ENCODE measurements at regions not wholly inside any gene's neighbourhood (a gene's known extent, or its start where the extent isn't known, plus 50 kb on each side); places are given as distances from the start of the nearest gene placed in this dataset.

DNA sequence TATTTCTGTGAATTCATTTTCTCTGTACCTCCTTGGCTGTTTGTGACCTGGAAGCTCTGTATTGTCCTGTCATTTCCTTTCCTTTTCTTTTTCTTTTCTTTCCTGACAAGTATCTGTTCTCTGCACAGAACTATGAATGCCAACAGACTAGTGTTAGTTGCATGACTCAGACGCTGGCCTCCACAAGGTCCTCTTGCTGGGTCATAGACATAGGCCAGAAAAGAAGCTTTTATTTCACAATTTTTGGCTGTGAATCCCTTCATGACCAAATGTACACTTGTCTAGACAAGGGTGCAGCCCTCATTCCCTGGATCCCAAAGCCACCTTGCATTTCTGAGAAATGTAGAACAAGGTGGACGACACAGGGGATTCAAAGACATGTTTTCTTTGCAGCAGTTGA lies 104.1 kb upstream of the MTNR1B start:
- no peak overlapping the region for H3K9ac ChIP-seq (ENCODE audit: low read length)
- peaks cover 46% of the 10 kb centered on the region for H3K27me3 ChIP-seq (ENCODE audit: low read length)
- CTCF ChIA-PET: no interaction called here
- no peaks in the 10 kb centered on the region for H3K9me2 ChIP-seq (replicated peaks; ENCODE audit: low read length)
- H3K4me3 ChIP-seq (ENCODE audit: low read length): no peak overlapping the region
- POLR2A ChIA-PET (ENCODE audit: unreplicated experiment): no interaction called here
- H3K79me2 ChIP-seq (ENCODE audit: low read length): no peaks in the 10 kb centered on the region
- intact Hi-C loops (cut with micrococcal nuclease): no loop called here
- no peak for DNase-seq
- H3K36me3 ChIP-seq (ENCODE audit: low read depth, low read length): no peaks in the 10 kb centered on the region
- no peaks in the 10 kb centered on the region for H3K4me1 ChIP-seq (ENCODE audit: insufficient read depth, low read length)
- H4K20me1 ChIP-seq (ENCODE audit: low read length): no peaks in the 10 kb centered on the region
- no peak overlapping the region for H2AFZ ChIP-seq (ENCODE audit: low read length)
- ATAC-seq: no peak
- TF ChIP-seq EZH2phosphoT487 (IDR thresholded peaks at IDR 0.05; ENCODE audit: borderline replicate concordance, low read length): no peak
- no peak for TF ChIP-seq EZH2 (IDR thresholded peaks at IDR 0.05; ENCODE audit: low read length, unreplicated experiment)
- no peak for TF ChIP-seq CTCF (conservative IDR thresholded peaks at IDR 0.05; ENCODE audit: low read depth, low read length)
- no peaks in the 10 kb centered on the region for H3K9me3 ChIP-seq (ENCODE audit: low read length)
- H3K4me2 ChIP-seq (ENCODE audit: low read length): no peak overlapping the region
- H3F3A ChIP-seq (ENCODE audit: low read length, unreplicated experiment): no peaks in the 10 kb centered on the region
- no TSS peak for BruUV-seq (replicated peaks)
- no peak overlapping the region for H3K27ac ChIP-seq (ENCODE audit: low read length)

GRCh38 chr11:92866679-92867282 lies 102.7 kb upstream of the MTNR1B start:
- Histone ChIP-seq H3K79me2 (ENCODE audit: low read length) (no peaks in the 10 kb centered on the region), H4K20me1 (ENCODE audit: low read length) (no peaks in the 10 kb centered on the region), H3K27ac (ENCODE audit: low read length) (no peak overlapping the region), H3K9me3 (ENCODE audit: low read length) (no peaks in the 10 kb centered on the region), H3K4me2 (ENCODE audit: low read length) (no peak overlapping the region), H3K9me2 (replicated peaks; ENCODE audit: low read length) (no peaks in the 10 kb centered on the region), H3K4me3 (ENCODE audit: low read length) (no peak overlapping the region), H3K36me3 (ENCODE audit: low read depth, low read length) (no peaks in the 10 kb centered on the region), H2AFZ (ENCODE audit: low read length) (no peak overlapping the region), H3K9ac (ENCODE audit: low read length) (no peak overlapping the region), H3K27me3 (ENCODE audit: low read length) (peaks cover 59% of the 10 kb centered on the region), H3K4me1 (ENCODE audit: insufficient read depth, low read length) (no peaks in the 10 kb centered on the region), H3F3A (ENCODE audit: low read length, unreplicated experiment) (no peaks in the 10 kb centered on the region)
- BruUV-seq (replicated peaks): no TSS peak
- no peak for TF ChIP-seq EZH2 (IDR thresholded peaks at IDR 0.05; ENCODE audit: low read length, unreplicated experiment)
- no peak for TF ChIP-seq CTCF (conservative IDR thresholded peaks at IDR 0.05; ENCODE audit: low read depth, low read length)
- no peak for TF ChIP-seq EZH2phosphoT487 (IDR thresholded peaks at IDR 0.05; ENCODE audit: borderline replicate concordance, low read length)
- intact Hi-C loops (cut with micrococcal nuclease): no loop called here
- ChIA-PET POLR2A (ENCODE audit: unreplicated experiment) (no interaction called here), CTCF (no interaction called here)
- DNase-seq: no peak
- ATAC-seq: no peak

- Histone ChIP-seq H2AFZ (ENCODE audit: low read length) (no peak overlapping the region), H3K4me3 (ENCODE audit: low read length) (no peak overlapping the region), H3K9me3 (ENCODE audit: low read length) (no peaks in the 10 kb centered on the region), H3F3A (ENCODE audit: low read length, unreplicated experiment) (no peaks in the 10 kb centered on the region), H3K9ac (ENCODE audit: low read length) (no peak overlapping the region), H3K36me3 (ENCODE audit: low read depth, low read length) (no peaks in the 10 kb centered on the region), H3K79me2 (ENCODE audit: low read length) (no peaks in the 10 kb centered on the region), H3K27ac (ENCODE audit: low read length) (no peak overlapping the region), H3K9me2 (replicated peaks; ENCODE audit: low read length) (no peaks in the 10 kb centered on the region), H3K27me3 (ENCODE audit: low read length) (peaks cover 60% of the 10 kb centered on the region), H4K20me1 (ENCODE audit: low read length) (no peaks in the 10 kb centered on the region), H3K4me1 (ENCODE audit: insufficient read depth, low read length) (no peaks in the 10 kb centered on the region), H3K4me2 (ENCODE audit: low read length) (no peak overlapping the region)
- TF ChIP-seq EZH2phosphoT487 (IDR thresholded peaks at IDR 0.05; ENCODE audit: borderline replicate concordance, low read length) (no peak), EZH2 (IDR thresholded peaks at IDR 0.05; ENCODE audit: low read length, unreplicated experiment) (no peak), CTCF (conservative IDR thresholded peaks at IDR 0.05; ENCODE audit: low read depth, low read length) (no peak)
- BruUV-seq (replicated peaks): no TSS peak
- ChIA-PET CTCF (no interaction called here), POLR2A (ENCODE audit: unreplicated experiment) (no interaction called here)
- ATAC-seq (no peak), DNase-seq (no peak)
- intact Hi-C loops (cut with micrococcal nuclease): no loop called here
Measured at GRCh38 chr11:92867913-92868619, 101.4 kb upstream of the MTNR1B start.
